MM.1S (cell line): ENCODE measurements at regions not wholly inside any gene's neighbourhood (a gene's known extent, or its start where the extent isn't known, plus 50 kb on each side); places are given as distances from the start of the nearest gene placed in this dataset.

Experiments used
- DNase-seq: peaks from one replicate; pipeline ENCODE4 v3.0.0-alpha.2; 2015
- H2AFZ ChIP-seq: fragments of 300-600 bp; sonication (generic); 2 replicates; pipeline ENCODE4 v1.6.0; 2016; ENCODE audit warnings: antibody characterized with exemption, low read length
- H3F3A ChIP-seq: fragments of 300-600 bp; sonication (generic); 2 replicates; pipeline ENCODE4 v1.6.1; 2016; ENCODE audit warnings: mild to moderate bottlenecking, antibody characterized with exemption, low read length, moderate library complexity, mixed read lengths; ENCODE audit not compliant: insufficient read depth
- H3K27ac ChIP-seq: fragments of 300-600 bp; sonication (generic); 2 replicates; pipeline ENCODE4 v1.5.1; 2016; ENCODE audit warnings: mild to moderate bottlenecking, low read length
- H3K27me3 ChIP-seq: fragments of 300-600 bp; sonication (generic); replicated peaks from 2 replicates; pipeline ENCODE4 v1.6.0; 2016; ENCODE audit warnings: low read length; ENCODE audit not compliant: insufficient read depth
- H3K36me3 ChIP-seq: fragments of 300-600 bp; sonication (generic); replicated peaks from 2 replicates; pipeline ENCODE4 v1.6.1; 2016; ENCODE audit warnings: mild to moderate bottlenecking, low read length, mixed read lengths; ENCODE audit not compliant: insufficient read depth
- H3K4me1 ChIP-seq: fragments of 300-600 bp; sonication (generic); 2 replicates; pipeline ENCODE4 v1.6.1; 2016; ENCODE audit warnings: low read length, mixed read lengths
- H3K4me2 ChIP-seq: fragments of 300-600 bp; sonication (generic); 2 replicates; pipeline ENCODE4 v1.6.0; 2016; ENCODE audit warnings: low read depth, low read length
- H3K4me3 ChIP-seq: fragments of 300-600 bp; sonication (generic); 2 replicates; pipeline ENCODE4 v1.5.1; 2016; ENCODE audit warnings: low read length, mixed read lengths
- H3K79me2 ChIP-seq: fragments of 300-600 bp; sonication (generic); 2 replicates; pipeline ENCODE4 v1.6.1; 2016; ENCODE audit warnings: mixed run types, low read length, mixed read lengths
- H3K9ac ChIP-seq: fragments of 300-600 bp; sonication (generic); 2 replicates; pipeline ENCODE4 v1.6.1; 2016; ENCODE audit warnings: low read length, mixed read lengths
- H3K9me2 ChIP-seq: fragments of 300-600 bp; sonication (generic); replicated peaks from 2 replicates; pipeline ENCODE4 v1.6.1; 2016; ENCODE audit warnings: mild to moderate bottlenecking, low read length, mixed read lengths; ENCODE audit not compliant: insufficient read depth
- H3K9me3 ChIP-seq: fragments of 300-600 bp; sonication (generic); replicated peaks from 2 replicates; pipeline ENCODE4 v1.6.1; 2016; ENCODE audit warnings: mild to moderate bottlenecking, low read length, mixed read lengths; ENCODE audit not compliant: insufficient read depth
- H4K20me1 ChIP-seq: fragments of 300-600 bp; sonication (generic); 2 replicates; pipeline ENCODE4 v1.6.1; 2016; ENCODE audit warnings: mild to moderate bottlenecking, low read length, moderate library complexity, mixed read lengths; ENCODE audit not compliant: insufficient read depth
- EZH2 ChIP-seq: fragments of 300-600 bp; sonication (generic); optimal IDR thresholded peaks from 2 replicates; pipeline ENCODE3; 2017; ENCODE audit warnings: low read depth, mild to moderate bottlenecking, antibody characterized with exemption, low read length, mixed read lengths
- EZH2phosphoT487 ChIP-seq: fragments of 300-600 bp; sonication (generic); IDR thresholded peaks from 2 replicates; pipeline ENCODE4 v1.6.1; 2018; ENCODE audit warnings: antibody characterized with exemption, low read length
- TF ChIP-seq, protein P1 (sequence below): fragments of 300-600 bp; sonication (generic); IDR thresholded peaks from 2 replicates; pipeline ENCODE4 v1.5.1; 2016; ENCODE audit warnings: antibody characterized with exemption, low read length, mixed read lengths

DNA sequence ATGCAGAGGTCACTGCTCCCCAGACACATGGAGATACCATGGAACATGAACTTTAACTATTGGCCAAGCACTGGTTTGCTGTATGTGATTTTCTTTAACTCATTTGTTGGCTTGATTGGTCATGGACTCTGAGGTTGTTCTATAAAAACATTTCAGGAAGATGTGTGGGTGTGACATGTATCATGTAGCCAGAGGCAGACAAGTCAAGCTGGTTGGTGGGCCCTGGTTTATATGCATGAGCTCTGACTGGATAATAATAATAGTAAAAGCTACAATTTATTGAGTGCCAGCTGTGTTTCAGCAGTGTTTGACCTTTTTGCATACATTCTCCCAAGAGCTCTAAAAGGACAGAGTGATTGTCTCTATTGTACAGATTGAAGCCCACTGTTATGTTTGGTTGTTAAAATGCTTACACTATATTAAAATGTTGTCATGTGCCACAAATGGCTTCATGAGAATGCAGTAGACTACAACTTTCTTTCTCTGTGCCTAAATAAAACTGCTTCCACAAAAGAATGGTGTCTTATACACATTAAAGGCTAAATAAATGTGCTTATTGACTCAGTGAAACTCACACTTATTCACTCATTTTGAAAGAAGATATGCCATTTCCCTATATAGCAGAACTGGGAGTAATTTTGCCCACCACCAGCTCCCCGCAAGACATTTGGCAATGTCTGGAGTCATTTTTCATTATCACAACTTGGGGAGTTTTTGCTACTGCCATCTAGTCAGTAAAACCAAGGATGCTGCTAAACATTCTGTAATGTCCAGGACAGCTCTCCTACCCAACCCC is 243.6 kb upstream of the NFE2L3 start:
- no peaks in the 10 kb centered on the region for H4K20me1 ChIP-seq
- no peaks in the 10 kb centered on the region for H3K27me3 ChIP-seq
- no peaks in the 10 kb centered on the region for H3K79me2 ChIP-seq
- H3K36me3 ChIP-seq = no peaks in the 10 kb centered on the region
- H3K4me3 ChIP-seq = no peak overlapping the region
- H3K9ac ChIP-seq = no peak overlapping the region
- H2AFZ ChIP-seq = no peak overlapping the region
- no peaks in the 10 kb centered on the region for H3F3A ChIP-seq
- no peaks in the 10 kb centered on the region for H3K9me3 ChIP-seq
- H3K4me2 ChIP-seq = no peak overlapping the region
- TF ChIP-seq, protein P1, sequence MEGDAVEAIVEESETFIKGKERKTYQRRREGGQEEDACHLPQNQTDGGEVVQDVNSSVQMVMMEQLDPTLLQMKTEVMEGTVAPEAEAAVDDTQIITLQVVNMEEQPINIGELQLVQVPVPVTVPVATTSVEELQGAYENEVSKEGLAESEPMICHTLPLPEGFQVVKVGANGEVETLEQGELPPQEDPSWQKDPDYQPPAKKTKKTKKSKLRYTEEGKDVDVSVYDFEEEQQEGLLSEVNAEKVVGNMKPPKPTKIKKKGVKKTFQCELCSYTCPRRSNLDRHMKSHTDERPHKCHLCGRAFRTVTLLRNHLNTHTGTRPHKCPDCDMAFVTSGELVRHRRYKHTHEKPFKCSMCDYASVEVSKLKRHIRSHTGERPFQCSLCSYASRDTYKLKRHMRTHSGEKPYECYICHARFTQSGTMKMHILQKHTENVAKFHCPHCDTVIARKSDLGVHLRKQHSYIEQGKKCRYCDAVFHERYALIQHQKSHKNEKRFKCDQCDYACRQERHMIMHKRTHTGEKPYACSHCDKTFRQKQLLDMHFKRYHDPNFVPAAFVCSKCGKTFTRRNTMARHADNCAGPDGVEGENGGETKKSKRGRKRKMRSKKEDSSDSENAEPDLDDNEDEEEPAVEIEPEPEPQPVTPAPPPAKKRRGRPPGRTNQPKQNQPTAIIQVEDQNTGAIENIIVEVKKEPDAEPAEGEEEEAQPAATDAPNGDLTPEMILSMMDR = no peak
- TF ChIP-seq EZH2 (no peak), EZH2phosphoT487 (no peak)
- H3K9me2 ChIP-seq = no peaks in the 10 kb centered on the region
- 0 out of 2 replicates have a peak, but pooled peaks cover 7% of the 10 kb centered on the region for H3K4me1 ChIP-seq
- DNase-seq = no peak
- no peak overlapping the region for H3K27ac ChIP-seq

DNA sequence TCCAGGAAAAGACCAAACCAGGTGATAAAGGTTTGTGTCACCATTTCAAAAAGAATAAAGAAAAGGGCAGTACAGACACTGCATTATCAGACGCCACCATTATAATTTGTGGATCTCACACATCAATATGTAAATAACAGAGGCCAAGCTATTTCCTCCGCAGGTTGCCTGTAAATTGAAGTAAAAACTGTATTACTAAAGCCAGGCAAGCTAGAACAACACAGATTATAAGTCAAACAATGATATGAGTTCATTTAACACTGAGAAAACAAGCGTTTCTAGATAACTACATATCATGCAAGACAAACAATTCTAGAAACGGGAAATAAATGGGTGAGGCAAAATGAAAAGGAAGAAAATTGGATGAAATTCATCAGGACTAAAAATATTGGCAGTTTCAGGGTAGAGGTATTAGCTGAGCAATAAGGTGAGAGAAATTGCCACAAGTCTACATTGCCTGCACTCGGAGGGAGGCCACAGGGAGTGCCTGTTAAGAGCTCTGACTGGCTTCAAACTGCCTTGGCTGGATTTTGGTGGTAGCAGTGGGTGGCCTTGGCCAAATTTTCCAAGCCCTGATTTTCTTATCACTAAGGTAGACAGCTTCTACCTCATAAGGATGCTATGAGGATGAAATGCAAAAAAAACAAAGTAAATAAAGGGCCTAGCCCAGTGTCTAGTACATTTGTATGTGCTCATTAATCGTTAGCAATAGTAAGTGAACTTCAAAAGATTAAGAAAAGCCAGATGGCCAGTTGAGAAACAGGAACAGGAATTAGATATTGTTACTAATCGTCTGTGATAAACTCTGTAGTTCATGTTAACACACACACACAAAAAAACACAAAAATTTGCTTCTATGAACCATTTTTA is 240.0 kb upstream of the NFE2L3 start:
- H3K27ac ChIP-seq = no peak overlapping the region
- TF ChIP-seq EZH2 = no peak
- no peak overlapping the region for H3K4me2 ChIP-seq
- H3K9ac ChIP-seq = no peak overlapping the region
- H3K4me3 ChIP-seq = no peak overlapping the region
- no peak overlapping the region for H2AFZ ChIP-seq
- no peak for DNase-seq
- H4K20me1 ChIP-seq = no peaks in the 10 kb centered on the region
- H3K27me3 ChIP-seq = no peaks in the 10 kb centered on the region
- H3K9me2 ChIP-seq = no peaks in the 10 kb centered on the region
- H3F3A ChIP-seq = no peaks in the 10 kb centered on the region
- H3K9me3 ChIP-seq = no peaks in the 10 kb centered on the region
- H3K4me1 ChIP-seq = no peaks in the 10 kb centered on the region
- no peaks in the 10 kb centered on the region for H3K79me2 ChIP-seq
- no peaks in the 10 kb centered on the region for H3K36me3 ChIP-seq

DNA sequence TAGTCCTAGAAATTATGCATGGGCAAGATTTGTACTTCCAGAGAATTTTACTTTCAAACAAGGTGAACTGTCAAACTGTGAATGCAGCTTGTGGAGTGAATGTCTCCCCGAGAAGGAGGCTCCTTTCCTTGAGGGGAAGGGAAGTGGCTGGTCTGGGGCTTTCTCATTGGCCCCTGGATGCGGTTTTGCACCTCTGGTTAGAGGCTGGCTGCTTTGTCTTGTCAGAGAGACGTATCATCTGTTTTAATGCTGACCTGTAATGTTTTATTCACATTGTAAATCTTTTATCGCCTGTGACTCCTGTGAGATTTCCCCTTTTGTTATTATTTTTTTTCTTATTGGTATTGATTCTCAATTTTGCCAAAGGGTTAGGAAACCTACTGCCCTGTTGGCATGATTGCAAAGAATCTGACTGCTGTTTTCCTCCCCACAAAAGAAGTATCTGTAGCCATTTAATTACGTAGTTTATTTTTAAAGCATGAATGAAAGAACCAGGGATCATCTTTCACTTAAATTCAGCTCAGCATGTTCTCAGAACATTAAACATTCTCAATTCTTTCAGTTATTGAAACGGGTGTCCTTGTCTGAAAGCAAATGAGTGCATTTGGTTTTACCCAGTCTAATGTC is 238.3 kb upstream of the NFE2L3 start:
- no peak for DNase-seq
- Histone ChIP-seq H3K4me2 (no peak overlapping the region), H3K79me2 (no peaks in the 10 kb centered on the region), H4K20me1 (no peaks in the 10 kb centered on the region), H3K27me3 (no peaks in the 10 kb centered on the region), H3F3A (no peaks in the 10 kb centered on the region), H3K9ac (no peak overlapping the region), H3K9me3 (no peaks in the 10 kb centered on the region), H3K4me3 (no peak overlapping the region), H3K9me2 (no peaks in the 10 kb centered on the region), H3K36me3 (no peaks in the 10 kb centered on the region), H3K27ac (no peak overlapping the region), H2AFZ (no peak overlapping the region), H3K4me1 (no peaks in the 10 kb centered on the region)
- TF ChIP-seq, protein P1 = no peak
